ENCODE measurements at regions not wholly inside any gene's neighbourhood (a gene's known extent, or its start where the extent isn't known, plus 50 kb on each side); places are given as distances from the start of the nearest gene placed in this dataset.
"Not testable (repeated sequence)": the region's sequence is repeated elsewhere in the genome, so short reads cannot be mapped to it uniquely, and the experiment has no call there.

- H3K79me2 ChIP-seq (ENCODE audit: insufficient read depth, low read length), result no peaks in the 10 kb centered on the region
- no peaks in the 10 kb centered on the region for H3K27me3 ChIP-seq (ENCODE audit: insufficient read depth, low read length)
- no peak overlapping the region for H3K4me3 ChIP-seq (ENCODE audit: insufficient read depth, low read length)
- no peak for DNase-seq (ENCODE audit: insufficient read length, low spot score, missing footprints)
- H3K4me1 ChIP-seq (ENCODE audit: insufficient read depth, low read length), result no peaks in the 10 kb centered on the region
- H3K4me2 ChIP-seq (ENCODE audit: insufficient read depth, low read length), result no peak overlapping the region
- TF ChIP-seq CTCF (IDR thresholded peaks at IDR 0.05; ENCODE audit: extremely low read depth, low read depth, low read length), result no peak
- no peak overlapping the region for H2AFZ ChIP-seq (ENCODE audit: low read length)
- no peaks in the 10 kb centered on the region for H4K20me1 ChIP-seq (ENCODE audit: insufficient read depth, low read length)
- no peak overlapping the region for H3K27ac ChIP-seq (ENCODE audit: low read depth, low read length)
- H3K9me3 ChIP-seq (ENCODE audit: low read depth, low read length), result peaks cover 6% of the 10 kb centered on the region
- no peaks in the 10 kb centered on the region for H3K36me3 ChIP-seq (ENCODE audit: insufficient read depth, low read length)
Observed at GRCh38 chr10:106027240-106027639, 1137.3 kb downstream of the SORCS1 start.

DNA sequence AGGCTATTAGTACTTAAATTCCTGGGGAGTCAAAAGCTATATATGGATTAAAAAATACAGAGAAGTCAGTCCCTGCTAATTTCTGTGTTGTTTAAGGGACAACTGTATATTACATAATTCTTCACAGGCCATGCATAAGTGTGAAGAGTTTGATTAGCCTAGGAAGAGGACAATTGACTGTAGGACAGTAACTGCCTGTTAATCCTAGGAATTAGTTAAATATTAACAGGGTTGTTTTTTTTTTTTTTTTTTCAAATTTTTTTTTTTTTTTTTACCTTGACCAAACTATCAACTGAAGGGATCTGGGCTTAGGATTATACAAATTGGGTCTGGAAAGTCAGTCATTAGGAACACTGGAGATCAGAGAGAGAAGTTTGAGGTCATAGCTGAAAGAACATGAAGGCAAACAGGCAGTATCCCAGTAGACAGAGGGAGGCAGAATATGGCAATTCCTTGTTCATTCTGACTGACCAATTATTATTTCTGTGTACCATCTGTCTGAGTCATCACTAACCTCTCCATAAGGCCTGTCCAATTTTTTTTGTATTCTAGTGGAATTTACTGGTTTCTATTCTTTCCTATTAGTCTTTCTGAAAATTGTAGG is 1139.2 kb downstream of the SORCS1 start:
- Histone ChIP-seq H3K27me3 (ENCODE audit: insufficient read depth, low read length) (no peaks in the 10 kb centered on the region), H3K9me3 (ENCODE audit: low read depth, low read length) (peaks cover 6% of the 10 kb centered on the region), H2AFZ (ENCODE audit: low read length) (no peak overlapping the region), H3K4me1 (ENCODE audit: insufficient read depth, low read length) (no peaks in the 10 kb centered on the region), H3K36me3 (ENCODE audit: insufficient read depth, low read length) (no peaks in the 10 kb centered on the region), H3K79me2 (ENCODE audit: insufficient read depth, low read length) (no peaks in the 10 kb centered on the region), H3K4me3 (ENCODE audit: insufficient read depth, low read length) (no peak overlapping the region), H3K27ac (ENCODE audit: low read depth, low read length) (no peak overlapping the region), H3K4me2 (ENCODE audit: insufficient read depth, low read length) (no peak overlapping the region), H4K20me1 (ENCODE audit: insufficient read depth, low read length) (no peaks in the 10 kb centered on the region)
- no peak for DNase-seq (ENCODE audit: insufficient read length, low spot score, missing footprints)
- TF ChIP-seq CTCF (IDR thresholded peaks at IDR 0.05; ENCODE audit: extremely low read depth, low read depth, low read length), result no peak

DNA sequence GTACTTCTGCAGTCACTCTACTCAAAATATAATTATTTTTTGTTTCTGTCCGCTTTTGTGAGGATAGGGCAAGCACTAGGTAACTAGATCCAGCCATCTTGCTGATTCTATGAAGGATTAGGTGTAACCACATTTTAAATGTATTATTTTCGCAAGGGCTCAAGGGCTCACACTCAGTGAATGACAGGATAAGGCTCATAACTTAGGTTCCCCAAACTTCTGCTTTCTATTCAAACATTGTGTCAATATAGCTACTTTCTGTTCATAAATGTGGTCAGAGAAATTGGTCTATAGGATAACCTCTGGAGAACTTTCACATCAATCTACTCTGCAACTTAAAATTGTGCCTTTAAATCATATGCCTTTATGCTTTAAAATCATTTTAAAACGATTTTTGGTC is 1141.2 kb downstream of the SORCS1 start:
- Histone ChIP-seq H3K4me1 (ENCODE audit: insufficient read depth, low read length) (no peaks in the 10 kb centered on the region), H4K20me1 (ENCODE audit: insufficient read depth, low read length) (no peaks in the 10 kb centered on the region), H3K4me3 (ENCODE audit: insufficient read depth, low read length) (no peak overlapping the region), H3K4me2 (ENCODE audit: insufficient read depth, low read length) (no peak overlapping the region), H3K36me3 (ENCODE audit: insufficient read depth, low read length) (no peaks in the 10 kb centered on the region), H3K79me2 (ENCODE audit: insufficient read depth, low read length) (no peaks in the 10 kb centered on the region), H3K27ac (ENCODE audit: low read depth, low read length) (no peak overlapping the region), H3K9me3 (ENCODE audit: low read depth, low read length) (no peaks in the 10 kb centered on the region), H2AFZ (ENCODE audit: low read length) (no peak overlapping the region), H3K27me3 (ENCODE audit: insufficient read depth, low read length) (no peaks in the 10 kb centered on the region)
- DNase-seq (ENCODE audit: insufficient read length, low spot score, missing footprints), result no peak
- no peak for TF ChIP-seq CTCF (IDR thresholded peaks at IDR 0.05; ENCODE audit: extremely low read depth, low read depth, low read length)

GRCh38 chr10:106019559-106019958 is 1144.9 kb downstream of the SORCS1 start:
- not testable (repeated sequence) for H3K4me3 ChIP-seq (ENCODE audit: insufficient read depth, low read length); H3K4me1 ChIP-seq (ENCODE audit: insufficient read depth, low read length); H3K9me3 ChIP-seq (ENCODE audit: low read depth, low read length); H2AFZ ChIP-seq (ENCODE audit: low read length); H3K4me2 ChIP-seq (ENCODE audit: insufficient read depth, low read length); H3K27ac ChIP-seq (ENCODE audit: low read depth, low read length); H3K79me2 ChIP-seq (ENCODE audit: insufficient read depth, low read length); DNase-seq (ENCODE audit: insufficient read length, low spot score, missing footprints); H4K20me1 ChIP-seq (ENCODE audit: insufficient read depth, low read length); H3K36me3 ChIP-seq (ENCODE audit: insufficient read depth, low read length); H3K27me3 ChIP-seq (ENCODE audit: insufficient read depth, low read length)

DNA sequence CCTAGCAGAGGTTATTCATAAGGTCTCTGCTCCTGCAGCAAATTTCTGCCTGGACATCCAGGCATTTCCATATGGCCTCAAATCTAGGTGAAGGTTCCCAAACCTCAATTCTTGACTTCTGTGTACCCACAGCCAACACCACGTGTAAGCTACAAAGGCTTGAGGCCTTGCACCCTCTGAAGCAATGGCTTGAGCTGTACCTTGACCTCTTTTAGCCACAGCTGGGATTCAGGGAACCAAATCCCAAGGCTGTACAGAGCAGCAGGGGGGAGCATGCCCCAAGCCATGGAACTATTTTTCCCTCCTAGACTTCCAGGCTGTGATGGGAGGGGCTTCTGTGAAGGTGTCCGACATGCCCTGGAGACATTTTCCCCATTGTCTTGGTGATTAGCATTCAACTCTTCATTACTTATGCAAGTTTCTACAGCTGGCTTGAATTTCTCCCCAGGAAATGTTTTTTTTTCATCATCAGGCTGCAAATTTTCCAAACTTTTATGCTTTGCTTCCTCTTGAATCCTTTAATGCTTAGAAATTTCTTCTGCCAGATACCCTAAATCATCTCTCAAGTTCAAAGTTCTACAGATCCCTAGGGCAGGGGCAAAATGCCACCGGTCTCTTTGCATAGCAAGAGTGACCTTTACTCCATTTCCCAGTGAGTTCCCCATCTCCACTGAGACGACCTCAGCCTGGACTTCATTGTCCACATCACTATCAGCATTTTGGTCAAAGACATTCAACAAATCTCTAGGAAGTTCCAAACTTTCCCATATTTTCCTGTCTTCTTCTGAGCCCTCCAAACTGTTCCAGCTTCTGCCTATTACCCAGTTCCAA is 1148.9 kb downstream of the SORCS1 start:
- not testable (repeated sequence) for H2AFZ ChIP-seq (ENCODE audit: low read length); H3K4me3 ChIP-seq (ENCODE audit: insufficient read depth, low read length); H3K9me3 ChIP-seq (ENCODE audit: low read depth, low read length); H3K4me1 ChIP-seq (ENCODE audit: insufficient read depth, low read length); H3K79me2 ChIP-seq (ENCODE audit: insufficient read depth, low read length); H3K4me2 ChIP-seq (ENCODE audit: insufficient read depth, low read length); H3K27me3 ChIP-seq (ENCODE audit: insufficient read depth, low read length); DNase-seq (ENCODE audit: insufficient read length, low spot score, missing footprints); H3K27ac ChIP-seq (ENCODE audit: low read depth, low read length); H4K20me1 ChIP-seq (ENCODE audit: insufficient read depth, low read length); H3K36me3 ChIP-seq (ENCODE audit: insufficient read depth, low read length)
